Prostate gland (tissue), 2 donors: ENCODE measurements at regions not wholly inside any gene's neighbourhood (a gene's known extent, or its start where the extent isn't known, plus 50 kb on each side); places are given as distances from the start of the nearest gene placed in this dataset.

Source experiments
- POLR2AphosphoS5 ChIP-seq: sonication (generic); formaldehyde crosslinking; IDR thresholded peaks from one replicate; pipeline ENCODE4 v1.6.1; 2017; ENCODE audit warnings: antibody characterized with exemption
- TF ChIP-seq, protein P1 (sequence below), 4 experiments: fragments of 200-600 bp in 2 of 4; fragments of 450-650 bp in 2 of 4; sonication (generic) in 2 of 4; IDR thresholded peaks; 1 replicate in 3 of 4; 2 replicates in 1 of 4; pipeline ENCODE4 v1.5.1; 2016 to 2019; ENCODE audit warnings: antibody characterized with exemption in 4 of 4, mild to moderate bottlenecking in 2 of 4, moderate library complexity in 2 of 4

DNA sequence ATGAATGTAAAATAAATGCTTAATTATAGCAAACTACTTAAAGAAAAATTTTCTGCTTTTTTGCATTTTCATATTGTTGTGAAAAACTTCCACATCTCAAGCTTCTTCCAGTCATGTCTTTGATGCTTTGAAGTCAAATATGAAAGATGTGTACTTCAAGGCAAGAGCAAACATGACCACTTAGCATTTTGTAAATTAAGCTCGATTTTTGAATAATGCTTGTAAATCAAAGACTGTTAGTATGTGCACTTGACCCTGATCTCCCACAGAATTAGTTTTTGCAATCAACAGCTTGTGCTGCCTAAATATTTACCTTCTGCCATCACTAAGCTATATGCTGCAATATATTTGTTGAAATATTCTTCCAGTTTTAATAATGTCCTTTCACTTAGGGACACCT is 486.1 kb upstream of the ID2 start:
- TF ChIP-seq, protein P1, sequence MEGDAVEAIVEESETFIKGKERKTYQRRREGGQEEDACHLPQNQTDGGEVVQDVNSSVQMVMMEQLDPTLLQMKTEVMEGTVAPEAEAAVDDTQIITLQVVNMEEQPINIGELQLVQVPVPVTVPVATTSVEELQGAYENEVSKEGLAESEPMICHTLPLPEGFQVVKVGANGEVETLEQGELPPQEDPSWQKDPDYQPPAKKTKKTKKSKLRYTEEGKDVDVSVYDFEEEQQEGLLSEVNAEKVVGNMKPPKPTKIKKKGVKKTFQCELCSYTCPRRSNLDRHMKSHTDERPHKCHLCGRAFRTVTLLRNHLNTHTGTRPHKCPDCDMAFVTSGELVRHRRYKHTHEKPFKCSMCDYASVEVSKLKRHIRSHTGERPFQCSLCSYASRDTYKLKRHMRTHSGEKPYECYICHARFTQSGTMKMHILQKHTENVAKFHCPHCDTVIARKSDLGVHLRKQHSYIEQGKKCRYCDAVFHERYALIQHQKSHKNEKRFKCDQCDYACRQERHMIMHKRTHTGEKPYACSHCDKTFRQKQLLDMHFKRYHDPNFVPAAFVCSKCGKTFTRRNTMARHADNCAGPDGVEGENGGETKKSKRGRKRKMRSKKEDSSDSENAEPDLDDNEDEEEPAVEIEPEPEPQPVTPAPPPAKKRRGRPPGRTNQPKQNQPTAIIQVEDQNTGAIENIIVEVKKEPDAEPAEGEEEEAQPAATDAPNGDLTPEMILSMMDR (IDR thresholded peaks at IDR 0.05) = no peak
- TF ChIP-seq POLR2AphosphoS5 = no peak
